GM18498 (cell line): ENCODE measurements at regions not wholly inside any gene's neighbourhood (a gene's known extent, or its start where the extent isn't known, plus 50 kb on each side); places are given as distances from the start of the nearest gene placed in this dataset.

Source experiments
- ATAC-seq: cut with Tn5 transposase; IDR thresholded peaks from one replicate; pipeline ENCODE4 v1.9.1; 2021; ENCODE audit warnings: mild to moderate bottlenecking, moderate library complexity; ENCODE audit not compliant: unreplicated experiment

GRCh38 chr10:111967547-111967946 is 216.0 kb downstream of the GPAM start:
- no peak for ATAC-seq

DNA sequence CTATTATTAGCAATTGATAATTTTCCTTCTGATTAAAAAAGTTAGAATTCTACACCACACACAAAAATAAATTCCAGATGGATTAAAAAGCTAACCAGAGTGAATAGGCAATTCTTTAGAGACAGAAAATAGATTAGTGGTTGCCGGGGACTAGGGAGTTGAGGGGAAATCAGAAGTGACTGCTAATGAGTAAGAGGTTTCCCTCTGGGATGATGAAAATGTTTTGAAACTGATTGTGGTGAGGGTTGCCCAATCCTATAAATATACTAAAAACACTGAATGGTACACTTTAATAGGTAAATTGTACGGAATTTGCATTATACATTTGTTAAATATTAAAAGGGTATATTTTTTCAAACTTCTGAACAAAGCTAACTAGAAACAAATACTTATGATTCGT is 214.9 kb downstream of the GPAM start:
- ATAC-seq: no peak

GRCh38 chr10:111970111-111970510 is 213.5 kb downstream of the GPAM start:
- ATAC-seq: no peak

DNA sequence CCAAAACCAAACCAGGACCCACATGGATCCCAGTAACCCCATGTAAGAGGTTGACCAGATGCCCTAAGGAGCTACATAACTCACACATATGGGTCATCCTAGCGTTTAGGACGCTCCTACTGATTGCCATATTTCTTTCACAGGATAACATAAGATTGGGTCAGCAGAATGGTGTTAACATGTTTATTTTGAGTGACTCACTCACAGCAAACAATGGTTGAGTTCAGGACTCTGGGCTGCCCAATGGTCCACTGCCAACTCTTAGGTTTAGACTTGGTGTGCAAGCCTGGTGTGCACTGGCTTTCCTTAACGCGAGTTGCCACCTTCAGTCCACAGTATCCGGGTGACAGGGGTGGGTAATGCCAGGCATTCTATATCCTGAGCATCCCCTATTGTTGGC is 211.5 kb downstream of the GPAM start:
- no peak for ATAC-seq

DNA sequence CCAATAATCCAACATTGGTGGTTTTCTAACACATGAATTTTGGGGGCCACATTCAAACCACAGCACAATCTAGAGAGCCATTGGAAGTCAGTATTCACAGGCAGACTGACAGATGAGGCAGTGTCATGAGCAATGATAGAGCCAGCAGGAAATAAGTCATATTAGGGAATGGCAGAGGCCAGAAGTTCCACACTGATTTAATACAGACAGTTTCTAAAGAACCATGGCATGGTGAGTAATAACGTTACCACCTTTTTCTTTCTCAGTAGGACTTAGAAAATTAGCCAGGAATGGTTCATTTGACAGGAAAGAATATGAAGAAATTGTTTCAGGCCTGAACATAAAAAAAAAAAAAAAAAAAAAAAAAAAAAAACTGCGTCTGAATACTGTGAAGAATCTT is 210.3 kb downstream of the GPAM start:
- ATAC-seq: no peak

- ATAC-seq: no peak
Measured at GRCh38 chr10:111973826-111974225, 209.7 kb downstream of the GPAM start.

DNA sequence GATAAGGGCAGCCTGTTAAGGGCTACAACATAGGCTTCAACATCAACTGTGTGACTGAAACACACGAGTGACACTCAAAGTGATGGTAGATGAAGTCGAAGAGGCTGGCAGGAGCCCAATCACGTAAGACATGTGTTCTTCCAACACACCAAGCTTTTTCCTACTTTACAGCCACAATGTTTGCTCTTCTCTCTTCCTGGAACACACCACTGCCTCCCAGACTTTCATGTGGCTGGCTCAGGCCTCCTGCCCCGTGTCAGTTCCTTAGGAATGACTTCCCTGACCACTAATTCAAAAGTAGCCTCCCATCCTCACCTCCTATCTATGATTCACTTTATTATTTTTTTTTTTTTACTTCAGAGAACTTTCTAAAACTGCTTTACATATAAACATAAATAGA is 209.2 kb downstream of the GPAM start:
- ATAC-seq: no peak

GRCh38 chr10:111976557-111976956 is 207.0 kb downstream of the GPAM start:
- ATAC-seq: no peak

GRCh38 chr10:111984057-111984456 is 199.5 kb downstream of the GPAM start:
- ATAC-seq: no peak

DNA sequence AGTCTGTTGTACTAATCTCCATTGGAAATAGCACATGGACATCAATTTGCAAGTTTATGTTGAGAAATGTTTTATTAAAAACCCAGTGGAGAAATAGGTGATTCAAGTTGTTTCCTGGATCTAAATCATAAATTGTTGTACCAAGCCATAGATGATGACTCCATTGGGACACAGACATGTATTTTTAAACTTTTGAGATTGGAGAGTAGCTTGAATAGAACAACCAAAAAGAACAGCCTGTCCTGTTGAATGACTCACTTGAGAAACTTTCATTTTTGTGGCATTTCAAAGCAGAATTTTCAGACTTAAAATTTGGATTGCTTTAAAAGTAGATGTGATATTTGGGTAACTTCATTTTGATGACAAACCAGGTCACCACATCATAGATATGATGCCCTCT is 197.5 kb downstream of the GPAM start:
- no peak for ATAC-seq

GRCh38 chr10:111988646-111989045 is 194.9 kb downstream of the GPAM start:
- ATAC-seq: no peak

GRCh38 chr10:111989136-111989911 is 194.2 kb downstream of the GPAM start:
- no peak for ATAC-seq

GRCh38 chr10:111990734-111991133 is 192.8 kb downstream of the GPAM start:
- no peak for ATAC-seq

GRCh38 chr10:111993321-111993720 is 190.2 kb downstream of the GPAM start:
- no peak for ATAC-seq

GRCh38 chr10:111993872-111994426 is 189.6 kb downstream of the GPAM start:
- ATAC-seq: no peak

DNA sequence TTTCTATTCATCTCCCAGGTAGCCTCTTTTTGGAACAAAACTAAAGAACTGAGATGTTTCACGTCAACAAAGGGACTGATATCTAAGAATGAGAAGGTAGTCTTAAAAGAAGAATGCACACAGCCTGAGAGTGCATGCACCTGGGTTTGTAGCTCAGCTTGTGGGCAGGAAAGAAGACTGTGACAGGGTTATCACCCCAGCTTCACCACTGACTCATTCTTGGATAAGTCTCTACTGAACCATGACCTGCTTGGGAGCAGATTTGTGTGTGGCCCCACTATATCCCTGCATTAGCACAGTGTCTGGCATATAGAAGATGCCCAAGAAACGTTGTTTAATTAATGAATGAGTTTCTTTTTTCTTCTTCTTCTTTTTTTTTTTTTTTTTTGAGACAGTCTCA is 187.5 kb downstream of the GPAM start:
- peak; percentile 94 for ATAC-seq

DNA sequence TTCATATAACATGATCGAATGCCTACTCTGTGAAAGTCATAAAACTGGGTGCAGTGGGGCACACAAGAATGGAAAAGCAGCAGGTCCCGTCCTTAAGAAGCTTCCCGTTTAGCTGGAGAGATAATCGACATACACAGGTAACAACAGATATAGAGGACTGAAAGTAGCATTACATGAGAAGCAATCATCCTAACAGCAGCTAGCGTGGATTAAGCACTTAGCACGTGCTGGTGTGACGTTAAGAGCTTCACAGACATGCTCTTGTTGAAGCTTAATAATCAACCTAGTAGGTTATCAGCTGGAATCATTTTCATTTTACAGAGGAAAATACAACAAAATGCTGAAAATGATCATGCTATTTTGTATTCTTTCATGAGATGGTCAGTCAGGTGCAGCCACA is 184.8 kb downstream of the GPAM start:
- ATAC-seq: no peak

GRCh38 chr10:111999205-111999914 is 184.2 kb downstream of the GPAM start:
- ATAC-seq: no peak

DNA sequence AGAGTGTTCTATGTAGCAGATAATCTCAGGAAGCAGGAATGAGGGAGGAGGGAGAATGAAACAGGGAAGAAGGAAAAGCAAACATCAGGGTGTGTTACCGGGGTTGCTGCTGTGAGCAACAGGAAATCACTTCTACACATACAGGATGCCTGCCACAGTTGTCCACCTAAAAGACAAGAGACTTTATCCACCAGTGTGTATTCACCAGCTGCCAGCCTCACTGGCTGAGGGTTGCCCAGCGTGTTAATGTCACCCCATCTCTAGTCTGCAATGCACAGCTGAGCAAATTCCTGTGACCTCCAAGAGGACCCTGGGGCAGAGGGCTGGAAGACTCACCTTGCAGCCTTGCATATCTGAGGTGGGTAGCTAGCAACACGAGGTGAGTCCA is 183.7 kb downstream of the GPAM start:
- ATAC-seq: no peak

DNA sequence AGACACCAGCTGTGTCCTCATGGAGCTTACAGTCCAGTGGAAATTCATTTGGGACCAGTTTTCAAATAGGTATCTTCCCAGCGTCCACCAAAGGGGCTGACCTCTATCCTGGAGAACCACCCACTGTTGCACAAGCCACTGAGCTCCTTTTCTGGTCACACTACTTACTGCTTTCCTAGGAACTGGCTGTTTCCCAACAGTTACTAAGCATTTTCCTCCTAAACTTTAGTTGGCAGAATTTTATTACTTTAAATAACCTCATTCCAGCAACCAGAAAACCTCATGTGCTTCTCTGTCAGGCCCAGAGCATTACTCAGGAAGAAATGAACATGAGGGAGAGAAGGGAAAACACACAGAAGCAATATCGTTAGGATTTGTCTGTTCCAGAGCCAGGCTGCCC is 183.1 kb downstream of the GPAM start:
- ATAC-seq: no peak

- no peak for ATAC-seq
Measured at GRCh38 chr10:112002206-112002605, 181.4 kb downstream of the GPAM start.

DNA sequence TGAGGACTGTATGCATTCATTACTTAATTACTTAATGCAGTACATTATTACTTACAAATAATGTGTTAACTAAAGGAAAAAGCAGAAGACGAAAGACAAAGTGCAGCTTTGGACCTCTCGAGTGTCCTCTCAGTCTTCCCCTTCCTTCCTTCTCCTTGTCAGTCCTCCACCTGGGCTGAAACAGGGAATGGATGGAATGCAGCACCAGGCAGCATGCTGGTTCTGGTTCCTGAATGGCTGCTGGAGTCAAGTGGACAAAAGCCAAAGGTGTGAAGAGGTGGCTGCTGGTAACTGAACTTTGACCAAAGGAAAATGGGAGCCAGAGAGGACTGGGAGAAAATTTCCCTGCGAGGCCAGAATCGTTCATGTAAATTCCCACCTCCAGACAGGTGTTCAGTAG is 179.5 kb downstream of the GPAM start:
- ATAC-seq: no peak
